GM12891 (cell line): ENCODE measurements at regions not wholly inside any gene's neighbourhood (a gene's known extent, or its start where the extent isn't known, plus 50 kb on each side); places are given as distances from the start of the nearest gene placed in this dataset.

Source experiments
- POLR2A ChIP-seq: IDR thresholded peaks from 2 replicates; pipeline ENCODE4 v1.6.1; 2011; ENCODE audit warnings: low read depth, low read length, control low read depth
- POLR2AphosphoS5 ChIP-seq: IDR thresholded peaks from 2 replicates; pipeline ENCODE4 v1.6.1; 2011; ENCODE audit warnings: low read depth, low read length, control low read depth
- SPI1 ChIP-seq: IDR thresholded peaks from 2 replicates; pipeline ENCODE4 v1.6.1; 2011; ENCODE audit warnings: low read depth, low read length, control low read depth

- no peak for TF ChIP-seq POLR2A
- TF ChIP-seq POLR2AphosphoS5: no peak
- TF ChIP-seq SPI1: no peak
These were observed 1055.9 kb downstream of the CDH18 start for GRCh38 chr5:18932081-18932480.
